Gastroesophageal sphincter (tissue), 3 donors: ENCODE measurements at regions not wholly inside any gene's neighbourhood (a gene's known extent, or its start where the extent isn't known, plus 50 kb on each side); places are given as distances from the start of the nearest gene placed in this dataset.

Source experiments
- EP300 ChIP-seq: sonication (generic); formaldehyde crosslinking; IDR thresholded peaks from one replicate; pipeline ENCODE4 v1.6.1; 2017; ENCODE audit warnings: antibody characterized with exemption, mild to moderate bottlenecking
- POLR2A ChIP-seq, 2 donors: fragments of 450-650 bp; IDR thresholded peaks; one replicate each; pipeline ENCODE4 v1.6.1; 2017; ENCODE audit warnings: antibody characterized with exemption in 2 of 2, mild to moderate bottlenecking in 2 of 2, moderate library complexity in 1 of 2
- POLR2AphosphoS5 ChIP-seq: sonication (generic); formaldehyde crosslinking; IDR thresholded peaks from one replicate; pipeline ENCODE4 v1.6.1; 2017; ENCODE audit warnings: antibody characterized with exemption
- TF ChIP-seq, protein P1 (sequence below), 4 experiments: fragments of 200-600 bp in 2 of 4; fragments of 450-650 bp in 2 of 4; sonication (generic) in 1 of 4; IDR thresholded peaks; one replicate each; pipeline ENCODE4 v1.5.1; 2017 to 2019; ENCODE audit warnings: antibody characterized with exemption in 4 of 4, mild to moderate bottlenecking in 2 of 4, moderate library complexity in 2 of 4

GRCh38 chr1:103387898-103388297 lies 137.6 kb upstream of the RNPC3 start:
- TF ChIP-seq, protein P1, sequence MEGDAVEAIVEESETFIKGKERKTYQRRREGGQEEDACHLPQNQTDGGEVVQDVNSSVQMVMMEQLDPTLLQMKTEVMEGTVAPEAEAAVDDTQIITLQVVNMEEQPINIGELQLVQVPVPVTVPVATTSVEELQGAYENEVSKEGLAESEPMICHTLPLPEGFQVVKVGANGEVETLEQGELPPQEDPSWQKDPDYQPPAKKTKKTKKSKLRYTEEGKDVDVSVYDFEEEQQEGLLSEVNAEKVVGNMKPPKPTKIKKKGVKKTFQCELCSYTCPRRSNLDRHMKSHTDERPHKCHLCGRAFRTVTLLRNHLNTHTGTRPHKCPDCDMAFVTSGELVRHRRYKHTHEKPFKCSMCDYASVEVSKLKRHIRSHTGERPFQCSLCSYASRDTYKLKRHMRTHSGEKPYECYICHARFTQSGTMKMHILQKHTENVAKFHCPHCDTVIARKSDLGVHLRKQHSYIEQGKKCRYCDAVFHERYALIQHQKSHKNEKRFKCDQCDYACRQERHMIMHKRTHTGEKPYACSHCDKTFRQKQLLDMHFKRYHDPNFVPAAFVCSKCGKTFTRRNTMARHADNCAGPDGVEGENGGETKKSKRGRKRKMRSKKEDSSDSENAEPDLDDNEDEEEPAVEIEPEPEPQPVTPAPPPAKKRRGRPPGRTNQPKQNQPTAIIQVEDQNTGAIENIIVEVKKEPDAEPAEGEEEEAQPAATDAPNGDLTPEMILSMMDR (IDR thresholded peaks at IDR 0.05), result no peak
- TF ChIP-seq POLR2AphosphoS5 (no peak), POLR2A (IDR thresholded peaks at IDR 0.05) (no peak), EP300 (no peak)
